ENCODE measurements at regions not wholly inside any gene's neighbourhood (a gene's known extent, or its start where the extent isn't known, plus 50 kb on each side); places are given as distances from the start of the nearest gene placed in this dataset.
"Not testable (repeated sequence)": the region's sequence is repeated elsewhere in the genome, so short reads cannot be mapped to it uniquely, and the experiment has no call there.

- DNase-seq (ENCODE audit: low read depth), result not testable (repeated sequence)
Measured at GRCh38 chr7:101679653-101680173, 50.6 kb upstream of the MYL10 start.

GRCh38 chr7:101680406-101681145 lies 51.5 kb upstream of the MYL10 start:
- DNase-seq (ENCODE audit: low read depth), result no peak

- no peak for DNase-seq (ENCODE audit: low read depth)
Measured at GRCh38 chr7:101681170-101682007, 52.3 kb upstream of the MYL10 start.

- DNase-seq (ENCODE audit: low read depth), result no peak
Measured at GRCh38 chr7:101684983-101685330, 55.9 kb upstream of the MYL10 start.

- no peak for DNase-seq (ENCODE audit: low read depth)
Measured at GRCh38 chr7:101686030-101686429, 56.9 kb upstream of the MYL10 start.

GRCh38 chr7:101687081-101687480 lies 58.0 kb upstream of the MYL10 start:
- DNase-seq (ENCODE audit: low read depth), result no peak

- no peak for DNase-seq (ENCODE audit: low read depth)
Measured at GRCh38 chr7:101687791-101688182, 58.7 kb upstream of the MYL10 start.

- peak; percentile 44 for DNase-seq (ENCODE audit: low read depth)
Measured at GRCh38 chr7:101688183-101688831, 59.2 kb upstream of the MYL10 start.

- DNase-seq (ENCODE audit: low read depth), result no peak
Measured at GRCh38 chr7:101688995-101689907, 60.2 kb upstream of the MYL10 start.

- DNase-seq (ENCODE audit: low read depth), result no peak
Measured at GRCh38 chr7:101690061-101690460, 61.0 kb upstream of the MYL10 start.

- DNase-seq (ENCODE audit: low read depth), result no peak
Measured at GRCh38 chr7:101691822-101692384, 62.8 kb upstream of the MYL10 start.

- no peak for DNase-seq (ENCODE audit: low read depth)
Measured at GRCh38 chr7:101693498-101694091, 64.5 kb upstream of the MYL10 start.

- no peak for DNase-seq (ENCODE audit: low read depth)
Measured at GRCh38 chr7:101698964-101699363, 69.9 kb upstream of the MYL10 start.

GRCh38 chr7:101699399-101699798 lies 70.3 kb upstream of the MYL10 start:
- DNase-seq (ENCODE audit: low read depth), result no peak

- DNase-seq (ENCODE audit: low read depth), result no peak
Measured at GRCh38 chr7:101699881-101700823, 71.1 kb upstream of the MYL10 start.

GRCh38 chr7:101701153-101701794 lies 72.2 kb upstream of the MYL10 start:
- no peak for DNase-seq (ENCODE audit: low read depth)

GRCh38 chr7:101702362-101702850 lies 73.3 kb upstream of the MYL10 start:
- DNase-seq (ENCODE audit: low read depth), result no peak

GRCh38 chr7:101705331-101705730 lies 76.2 kb upstream of the MYL10 start:
- no peak for DNase-seq (ENCODE audit: low read depth)

GRCh38 chr7:101707587-101707986 lies 78.5 kb upstream of the MYL10 start:
- DNase-seq (ENCODE audit: low read depth), result no peak

All from CMK (cell line).